ENCODE measurements at regions not wholly inside any gene's neighbourhood (a gene's known extent, or its start where the extent isn't known, plus 50 kb on each side); places are given as distances from the start of the nearest gene placed in this dataset.
"Not testable (repeated sequence)": the region's sequence is repeated elsewhere in the genome, so short reads cannot be mapped to it uniquely, and the experiment has no call there.

DNA sequence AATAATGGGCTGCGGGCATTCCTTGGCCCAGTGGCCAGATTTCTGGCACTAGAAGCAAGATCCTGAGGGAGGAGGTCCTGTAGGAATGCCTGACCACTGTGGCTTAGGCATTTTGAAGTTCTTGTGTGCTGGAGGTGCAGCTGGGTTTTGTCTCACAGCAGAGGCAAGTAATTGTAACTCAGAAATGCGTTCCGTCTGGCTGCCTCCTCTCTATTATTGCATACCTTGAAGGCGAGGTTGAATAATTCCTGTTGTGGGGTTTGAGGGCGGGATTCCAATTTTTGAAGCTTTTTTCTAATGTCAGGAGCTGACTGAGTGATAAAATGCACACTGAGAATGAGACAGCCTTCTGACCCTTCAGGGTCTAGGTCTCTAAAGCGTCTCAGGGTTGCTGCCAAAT, 170.6 kb downstream of the PPP4R3C start:
- TF ChIP-seq EZH2phosphoT487 (conservative IDR thresholded peaks at IDR 0.05; ENCODE audit: low read length): not testable (repeated sequence)
- TF ChIP-seq, protein P1, sequence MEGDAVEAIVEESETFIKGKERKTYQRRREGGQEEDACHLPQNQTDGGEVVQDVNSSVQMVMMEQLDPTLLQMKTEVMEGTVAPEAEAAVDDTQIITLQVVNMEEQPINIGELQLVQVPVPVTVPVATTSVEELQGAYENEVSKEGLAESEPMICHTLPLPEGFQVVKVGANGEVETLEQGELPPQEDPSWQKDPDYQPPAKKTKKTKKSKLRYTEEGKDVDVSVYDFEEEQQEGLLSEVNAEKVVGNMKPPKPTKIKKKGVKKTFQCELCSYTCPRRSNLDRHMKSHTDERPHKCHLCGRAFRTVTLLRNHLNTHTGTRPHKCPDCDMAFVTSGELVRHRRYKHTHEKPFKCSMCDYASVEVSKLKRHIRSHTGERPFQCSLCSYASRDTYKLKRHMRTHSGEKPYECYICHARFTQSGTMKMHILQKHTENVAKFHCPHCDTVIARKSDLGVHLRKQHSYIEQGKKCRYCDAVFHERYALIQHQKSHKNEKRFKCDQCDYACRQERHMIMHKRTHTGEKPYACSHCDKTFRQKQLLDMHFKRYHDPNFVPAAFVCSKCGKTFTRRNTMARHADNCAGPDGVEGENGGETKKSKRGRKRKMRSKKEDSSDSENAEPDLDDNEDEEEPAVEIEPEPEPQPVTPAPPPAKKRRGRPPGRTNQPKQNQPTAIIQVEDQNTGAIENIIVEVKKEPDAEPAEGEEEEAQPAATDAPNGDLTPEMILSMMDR (IDR thresholded peaks at IDR 0.05; ENCODE audit: insufficient read depth, low read length, poor library complexity, severe bottlenecking): not testable (repeated sequence)

Measured in SU-DHL-6 (cell line).